B cell (primary cell): ENCODE measurements at regions not wholly inside any gene's neighbourhood (a gene's known extent, or its start where the extent isn't known, plus 50 kb on each side); places are given as distances from the start of the nearest gene placed in this dataset.

ENCODE experiments used
- ATAC-seq: fragments of 200-7000 bp; cut with Tn5 transposase; one replicate; pipeline ENCODE4 v1.10.0; 2021; ENCODE audit warnings: low read depth, mild to moderate bottlenecking, moderate number of reproducible peaks, moderate library complexity
- CTCF ChIA-PET: fragments of 350-600 bp; sonication (Branson Sonifier 250); formaldehyde crosslinking; loops from one replicate; lab custom pipeline; 2021; ENCODE audit warnings: antibody characterized with exemption, inconsistent platforms; lab: Charles Lee
- POLR2A ChIA-PET: fragments of 350-600 bp; sonication (Branson Sonifier 250); formaldehyde crosslinking; loops from one replicate; lab custom pipeline; 2021; ENCODE audit warnings: antibody characterized with exemption; lab: Charles Lee
- DNase-seq: peaks from one replicate; pipeline ENCODE4 v3.0.0; 2013
- H2AFZ ChIP-seq: 2 replicates; pipeline ENCODE4 v1.6.1; 2012; ENCODE audit warnings: mild to moderate bottlenecking, low read depth, low read length; ENCODE audit not compliant: insufficient read depth, poor library complexity, severe bottlenecking
- H3K27ac ChIP-seq, 2 donors: 1 replicate in 1 of 2; 2 replicates in 1 of 2; pipeline ENCODE4 v1.5.1; 2012 to 2013; ENCODE audit warnings: low read length in 2 of 2, mild to moderate bottlenecking in 2 of 2, moderate library complexity in 1 of 2
- H3K27me3 ChIP-seq, 4 experiments: fragments of 200-600 bp in 1 of 4; sonication (generic) in 1 of 4; replicated peaks in 1 of 4; 1 replicate in 2 of 4; 2 replicates in 2 of 4; pipeline versions ENCODE4 v1.6.1 to v1.7.0; 2013 to 2016; ENCODE audit warnings: low read length in 3 of 4, mild to moderate bottlenecking in 2 of 4, mixed read lengths in 1 of 4, moderate library complexity in 1 of 4; ENCODE audit not compliant: insufficient read depth in 4 of 4, control insufficient read depth in 3 of 4; ENCODE audit errors: control extremely low read depth in 1 of 4
- H3K36me3 ChIP-seq, 2 experiments: replicated peaks in 1 of 2; 1 replicate in 1 of 2; 2 replicates in 1 of 2; pipeline versions ENCODE4 v1.6.1 to v1.7.1; 2013; ENCODE audit warnings: low read length in 1 of 2; ENCODE audit not compliant: insufficient read depth in 2 of 2, control insufficient read depth in 1 of 2; ENCODE audit errors: control extremely low read depth in 1 of 2, extremely low read depth in 1 of 2
- H3K4me1 ChIP-seq, 2 donors: fragments of 200-600 bp in 1 of 2; sonication (generic) in 1 of 2; 1 replicate in 1 of 2; 2 replicates in 1 of 2; pipeline versions ENCODE4 v1.5.1 to v1.6.1; 2013 to 2017; ENCODE audit warnings: low read length in 2 of 2; ENCODE audit not compliant: control insufficient read depth in 2 of 2, insufficient read depth in 2 of 2
- H3K4me2 ChIP-seq: replicated peaks from 2 replicates; pipeline ENCODE3; 2012; ENCODE audit warnings: mild to moderate bottlenecking, low read depth, low read length; ENCODE audit not compliant: poor library complexity, severe bottlenecking
- H3K4me3 ChIP-seq, 5 experiments: fragments of 200-600 bp in 1 of 5; sonication (generic) in 1 of 5; 1 replicate in 3 of 5; 2 replicates in 2 of 5; pipeline versions ENCODE4 v1.5.1 to v1.7.0; 2011 to 2016; ENCODE audit warnings: low read length in 4 of 5, mild to moderate bottlenecking in 4 of 5, low read depth in 2 of 5, control low read depth in 1 of 5, moderate library complexity in 1 of 5; ENCODE audit not compliant: insufficient read depth in 1 of 5; ENCODE audit errors: control extremely low read depth in 1 of 5, extremely low read depth in 1 of 5
- H3K79me2 ChIP-seq: fragments of 200-600 bp; sonication (generic); one replicate; pipeline ENCODE4 v1.6.0; 2016; ENCODE audit warnings: low read length; ENCODE audit not compliant: control insufficient read depth, insufficient read depth
- H3K9ac ChIP-seq: fragments of 200-600 bp; sonication (generic); 2 replicates; pipeline ENCODE4 v1.6.1; 2017; ENCODE audit warnings: mild to moderate bottlenecking, low read length, moderate library complexity
- H3K9me3 ChIP-seq, 3 donors: one replicate each; pipeline versions ENCODE4 v1.6.1 to v1.7.1; 2013; ENCODE audit warnings: low read length in 2 of 3; ENCODE audit not compliant: control insufficient read depth in 2 of 3, insufficient read depth in 1 of 3; ENCODE audit errors: control extremely low read depth in 1 of 3
- H4K20me1 ChIP-seq: 2 replicates; pipeline ENCODE4 v1.6.0; 2012; ENCODE audit warnings: mild to moderate bottlenecking, low read length; ENCODE audit not compliant: insufficient read depth, control insufficient read depth, poor library complexity, severe bottlenecking
- H3K27ac Mint-ChIP-seq: one replicate; pipeline ENCODE4 v1.8.0; 2021; ENCODE audit warnings: mixed read lengths
- H3K27me3 Mint-ChIP-seq: one replicate; pipeline ENCODE4 v1.8.0; 2021; ENCODE audit warnings: mixed read lengths
- H3K4me1 Mint-ChIP-seq: one replicate; pipeline ENCODE4 v1.8.0; 2021; ENCODE audit warnings: mixed read lengths
- H3K4me3 Mint-ChIP-seq: one replicate; pipeline ENCODE4 v1.8.0; 2021; ENCODE audit warnings: mixed read lengths
- H3K9me3 Mint-ChIP-seq: one replicate; pipeline ENCODE4 v1.8.0; 2022; ENCODE audit warnings: mixed read lengths; ENCODE audit not compliant: insufficient read depth
- EZH2 ChIP-seq: IDR thresholded peaks from 2 replicates; pipeline ENCODE4 v1.6.1; 2012; ENCODE audit warnings: borderline replicate concordance, low read depth, mild to moderate bottlenecking, moderate library complexity, low read length; ENCODE audit not compliant: insufficient read depth, poor library complexity, severe bottlenecking
- WGBS: methylation state at CpG from one replicate; pipeline ENCODE4 v1.1.5; 2013; ENCODE audit warnings: missing lambda C conversion rate; ENCODE audit not compliant: insufficient coverage; 5-methylcytosine and 5-hydroxymethylcytosine counted together
- intact Hi-C: fragments of 100-400 bp; cut with micrococcal nuclease; formaldehyde crosslinking; loops from one replicate; pipeline ENCODE4 v1.10.0; 2022
- TF ChIP-seq, protein P1 (sequence below): fragments of 200-600 bp; IDR thresholded peaks from one replicate; pipeline ENCODE4 v1.8.0; 2022; ENCODE audit warnings: antibody characterized with exemption, mild to moderate bottlenecking

DNA sequence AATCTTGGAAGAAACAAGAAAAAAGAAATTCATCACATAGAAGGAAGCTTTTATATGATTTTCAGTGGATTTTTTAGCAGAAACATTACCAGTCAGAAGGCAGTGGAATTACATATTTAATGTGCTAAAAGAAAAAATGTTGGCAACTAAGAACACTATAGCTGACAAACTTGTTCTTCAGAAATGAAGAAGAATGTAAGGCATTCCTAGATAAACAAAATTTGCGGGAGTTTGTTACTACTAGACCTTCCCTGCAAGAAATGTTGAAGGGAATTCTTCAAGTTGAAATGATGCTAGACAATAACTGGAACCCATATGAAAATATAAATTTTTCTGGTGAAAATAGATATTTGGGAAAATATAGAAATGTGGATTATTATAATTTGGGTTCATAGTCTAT, 718.3 kb upstream of the GRAMD2B start:
- CTCF ChIA-PET = no interaction called here

DNA sequence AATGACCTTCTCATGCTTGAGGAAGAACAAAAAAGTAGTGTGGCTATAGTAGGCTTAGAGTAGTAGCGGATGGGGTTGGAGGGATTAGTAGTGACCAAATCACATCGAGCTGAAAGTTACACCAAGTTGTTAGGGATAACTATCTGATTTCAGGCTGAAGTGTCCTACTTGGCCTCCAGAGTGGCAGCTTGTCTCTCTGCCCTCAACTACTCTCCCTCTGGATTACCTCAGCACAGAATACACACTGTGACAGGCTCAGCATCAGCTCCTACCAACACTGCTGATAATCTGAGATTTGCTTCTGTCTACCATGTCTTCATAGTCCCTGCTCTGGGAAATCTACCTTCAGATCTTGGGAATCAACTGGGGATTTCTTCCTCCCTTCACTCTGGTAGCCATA, 714.6 kb upstream of the GRAMD2B start:
- ATAC-seq = no peak
- H3K9me3 Mint-ChIP-seq = peaks cover 9% of the 10 kb centered on the region
- H3K27ac Mint-ChIP-seq = no peak overlapping the region
- WGBS = 100% methylated on average over 1 of the region's 2 CpGs
- no peaks in the 10 kb centered on the region for H3K4me1 ChIP-seq
- TF ChIP-seq, protein P1, sequence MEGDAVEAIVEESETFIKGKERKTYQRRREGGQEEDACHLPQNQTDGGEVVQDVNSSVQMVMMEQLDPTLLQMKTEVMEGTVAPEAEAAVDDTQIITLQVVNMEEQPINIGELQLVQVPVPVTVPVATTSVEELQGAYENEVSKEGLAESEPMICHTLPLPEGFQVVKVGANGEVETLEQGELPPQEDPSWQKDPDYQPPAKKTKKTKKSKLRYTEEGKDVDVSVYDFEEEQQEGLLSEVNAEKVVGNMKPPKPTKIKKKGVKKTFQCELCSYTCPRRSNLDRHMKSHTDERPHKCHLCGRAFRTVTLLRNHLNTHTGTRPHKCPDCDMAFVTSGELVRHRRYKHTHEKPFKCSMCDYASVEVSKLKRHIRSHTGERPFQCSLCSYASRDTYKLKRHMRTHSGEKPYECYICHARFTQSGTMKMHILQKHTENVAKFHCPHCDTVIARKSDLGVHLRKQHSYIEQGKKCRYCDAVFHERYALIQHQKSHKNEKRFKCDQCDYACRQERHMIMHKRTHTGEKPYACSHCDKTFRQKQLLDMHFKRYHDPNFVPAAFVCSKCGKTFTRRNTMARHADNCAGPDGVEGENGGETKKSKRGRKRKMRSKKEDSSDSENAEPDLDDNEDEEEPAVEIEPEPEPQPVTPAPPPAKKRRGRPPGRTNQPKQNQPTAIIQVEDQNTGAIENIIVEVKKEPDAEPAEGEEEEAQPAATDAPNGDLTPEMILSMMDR = no peak
- TF ChIP-seq EZH2 = no peak
- POLR2A ChIA-PET = no interaction called here
- no peak overlapping the region for H2AFZ ChIP-seq
- peaks cover 0 to 13% (median 4%) of the 10 kb centered on the region in 3 donors for H3K9me3 ChIP-seq
- H3K4me3 ChIP-seq = no peak overlapping the region
- CTCF ChIA-PET = no interaction called here
- H3K4me3 Mint-ChIP-seq = no peak overlapping the region
- H4K20me1 ChIP-seq = no peaks in the 10 kb centered on the region
- DNase-seq = no peak
- no peaks in the 10 kb centered on the region for H3K79me2 ChIP-seq
- intact Hi-C loops = no loop called here
- H3K27me3 Mint-ChIP-seq = peaks cover 11% of the 10 kb centered on the region
- no peaks in the 10 kb centered on the region for H3K4me1 Mint-ChIP-seq
- no peak overlapping the region for H3K9ac ChIP-seq
- no peak overlapping the region for H3K4me2 ChIP-seq
- H3K27me3 ChIP-seq = no peaks in the 10 kb centered on the region
- no peak overlapping the region for H3K27ac ChIP-seq
- H3K36me3 ChIP-seq = no peaks in the 10 kb centered on the region

More for the DNA sequence above, 718.3 kb upstream of the GRAMD2B start:
- H3K27ac Mint-ChIP-seq = no peak overlapping the region
- H3K4me1 ChIP-seq = no peaks in the 10 kb centered on the region
- no peaks in the 10 kb centered on the region for H3K27me3 ChIP-seq
- no peak overlapping the region for H3K27ac ChIP-seq
- no peaks in the 10 kb centered on the region for H4K20me1 ChIP-seq
- H3K9me3 Mint-ChIP-seq = peaks cover 9% of the 10 kb centered on the region
- H3K4me3 Mint-ChIP-seq = no peak overlapping the region
- H3K36me3 ChIP-seq = no peaks in the 10 kb centered on the region
- no peaks in the 10 kb centered on the region for H3K4me1 Mint-ChIP-seq
- peaks cover 0 to 13% (median 4%) of the 10 kb centered on the region in 3 donors for H3K9me3 ChIP-seq
- H3K4me3 ChIP-seq = no peak overlapping the region
- H3K27me3 Mint-ChIP-seq = peaks cover 4% of the 10 kb centered on the region
- intact Hi-C loops = no loop called here
- TF ChIP-seq EZH2 = no peak
- TF ChIP-seq, protein P1 = no peak
- no peak for DNase-seq
- no peak overlapping the region for H2AFZ ChIP-seq
- POLR2A ChIA-PET = no interaction called here
- ATAC-seq = no peak
- no peaks in the 10 kb centered on the region for H3K79me2 ChIP-seq
- H3K4me2 ChIP-seq = no peak overlapping the region
- no peak overlapping the region for H3K9ac ChIP-seq
- no CpG with 5 or more reads among the region's 1 CpG for WGBS
